Spinal cord (tissue), 9 donors: ENCODE measurements at regions not wholly inside any gene's neighbourhood (a gene's known extent, or its start where the extent isn't known, plus 50 kb on each side); places are given as distances from the start of the nearest gene placed in this dataset.
A peak's percentile ranks its signal among the peaks of the same experiment; 100 is the strongest.
"Not testable (repeated sequence)": the region's sequence is repeated elsewhere in the genome, so short reads cannot be mapped to it uniquely, and the experiment has no call there.

Source experiments
- DNase-seq, 6 donors: peaks; one replicate each; pipeline versions ENCODE4 v3.0.0 to v3.0.0-alpha.2; 2013 to 2015; ENCODE audit warnings: low spot score in 6 of 6, low read depth in 4 of 6
- H3K27ac ChIP-seq: one replicate; pipeline ENCODE4 v1.5.1; 2013; ENCODE audit warnings: low read depth, low read length, control low read depth
- H3K27me3 ChIP-seq: one replicate; pipeline ENCODE4 v1.6.1; 2013; ENCODE audit warnings: low read length; ENCODE audit not compliant: control insufficient read depth, insufficient read depth
- H3K36me3 ChIP-seq: one replicate; pipeline ENCODE4 v1.6.1; 2013; ENCODE audit warnings: low read length; ENCODE audit not compliant: control insufficient read depth, insufficient read depth
- H3K4me1 ChIP-seq: one replicate; pipeline ENCODE4 v1.6.1; 2013; ENCODE audit warnings: low read length; ENCODE audit not compliant: control insufficient read depth, insufficient read depth
- H3K4me3 ChIP-seq: one replicate; pipeline ENCODE4 v1.5.1; 2013; ENCODE audit warnings: low read depth, low read length, control low read depth
- H3K9me3 ChIP-seq: one replicate; pipeline ENCODE4 v1.6.1; 2013; ENCODE audit warnings: low read length; ENCODE audit not compliant: control insufficient read depth, insufficient read depth
- WGBS: methylation state at CpG from one replicate; pipeline ENCODE4 v1.1.5; 2013; ENCODE audit warnings: missing lambda C conversion rate; ENCODE audit not compliant: insufficient coverage; 5-methylcytosine and 5-hydroxymethylcytosine counted together
- donor health status: healthy.

GRCh38 chr3:106985721-106986120 is 391.5 kb upstream of the CCDC54 start:
- DNase-seq, result peak in 1 of 6 donors; percentile 20
- Histone ChIP-seq H3K4me3 (no peak overlapping the region), H3K4me1 (no peaks in the 10 kb centered on the region), H3K36me3 (no peaks in the 10 kb centered on the region), H3K27me3 (no peaks in the 10 kb centered on the region), H3K27ac (no peak overlapping the region), H3K9me3 (no peaks in the 10 kb centered on the region)
- 100% methylated on average over 1 of the region's 2 CpGs for WGBS

GRCh38 chr3:106998841-106999682 is 378.2 kb upstream of the CCDC54 start:
- not testable (repeated sequence) for H3K9me3 ChIP-seq, H3K4me3 ChIP-seq, DNase-seq, H3K27me3 ChIP-seq, H3K36me3 ChIP-seq, H3K27ac ChIP-seq, H3K4me1 ChIP-seq
- 87% methylated on average over 16 of the region's 21 CpGs for WGBS

- Histone ChIP-seq H3K9me3 (no peaks in the 10 kb centered on the region), H3K36me3 (no peaks in the 10 kb centered on the region), H3K4me1 (no peaks in the 10 kb centered on the region), H3K27me3 (no peaks in the 10 kb centered on the region), H3K27ac (no peak overlapping the region), H3K4me3 (no peak overlapping the region)
- no CpG with 5 or more reads among the region's 2 CpGs for WGBS
- no peak for DNase-seq
Measured at GRCh38 chr3:107001635-107002034, 375.6 kb upstream of the CCDC54 start.

DNA sequence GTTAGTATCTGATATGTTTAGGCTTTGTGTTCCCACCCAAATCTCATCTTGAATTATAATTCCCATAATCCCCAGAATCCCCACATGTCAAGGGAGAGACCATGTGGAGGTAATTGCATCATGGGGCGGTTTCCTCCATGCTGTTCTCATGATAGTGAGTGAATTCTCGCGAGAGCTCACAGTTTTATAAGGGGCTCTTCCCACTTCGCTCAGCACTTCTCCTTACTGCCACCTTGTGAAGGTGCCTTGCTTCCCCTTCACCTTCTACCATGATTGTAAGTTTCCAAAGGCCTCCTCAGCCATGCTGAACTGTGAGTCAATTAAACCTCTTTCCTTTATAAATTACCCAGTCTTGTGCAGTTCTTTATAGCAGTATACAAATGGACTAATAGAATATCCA is 371.9 kb upstream of the CCDC54 start:
- not testable (repeated sequence) for H3K4me1 ChIP-seq, H3K36me3 ChIP-seq, DNase-seq, H3K4me3 ChIP-seq, H3K27ac ChIP-seq, H3K9me3 ChIP-seq, H3K27me3 ChIP-seq
- WGBS, result 100% methylated on average over 1 of the region's 4 CpGs

DNA sequence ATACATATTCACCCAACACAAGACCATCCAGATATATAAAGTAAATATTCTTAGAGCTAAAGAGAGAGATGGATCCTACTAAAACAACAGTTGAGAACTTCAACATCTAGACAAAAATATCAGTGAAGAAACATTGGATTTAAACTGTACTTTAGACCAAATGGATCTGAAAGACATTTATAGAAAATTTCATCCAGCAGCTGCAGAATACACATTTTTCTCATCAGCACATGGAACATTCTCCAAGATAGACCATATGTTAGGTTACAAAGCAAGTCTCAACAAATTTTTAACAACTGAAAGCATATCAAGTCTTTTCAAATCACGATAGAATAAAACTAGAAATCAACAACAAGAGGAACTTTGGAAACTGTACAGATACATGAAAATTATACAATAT is 369.0 kb upstream of the CCDC54 start:
- Histone ChIP-seq H3K4me1 (no peaks in the 10 kb centered on the region), H3K9me3 (no peaks in the 10 kb centered on the region), H3K27me3 (no peaks in the 10 kb centered on the region), H3K27ac (no peak overlapping the region), H3K4me3 (no peak overlapping the region), H3K36me3 (no peaks in the 10 kb centered on the region)
- DNase-seq, result peak in 1 of 6 donors; percentile 48
- no CpG with 5 or more reads among the region's 1 CpG for WGBS

DNA sequence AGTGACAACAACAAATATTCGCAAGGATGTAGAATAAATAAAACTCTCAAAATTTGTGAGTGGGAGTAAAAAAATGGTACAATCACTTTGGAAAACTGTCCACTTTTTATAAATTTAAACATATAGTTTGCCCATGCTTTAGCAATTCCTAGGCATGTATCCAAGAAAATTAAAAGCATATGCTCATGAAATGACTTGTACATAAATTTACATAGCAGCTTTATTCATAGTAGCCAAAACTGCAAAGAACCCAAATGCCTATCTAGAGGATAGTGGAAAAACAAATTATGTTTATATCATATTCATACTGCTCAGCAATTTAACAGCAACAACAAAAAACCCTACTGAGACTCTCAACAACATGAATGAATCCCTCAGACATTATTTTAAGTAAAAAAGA is 363.6 kb upstream of the CCDC54 start:
- peak in 2 of 6 donors; percentile 12 to 78 for DNase-seq
- no peaks in the 10 kb centered on the region for H3K36me3 ChIP-seq
- H3K9me3 ChIP-seq, result no peaks in the 10 kb centered on the region
- no peaks in the 10 kb centered on the region for H3K27me3 ChIP-seq
- WGBS, result no CpG with 5 or more reads among the region's 1 CpG
- no peaks in the 10 kb centered on the region for H3K4me1 ChIP-seq
- no peak overlapping the region for H3K4me3 ChIP-seq
- H3K27ac ChIP-seq, result no peak overlapping the region

DNA sequence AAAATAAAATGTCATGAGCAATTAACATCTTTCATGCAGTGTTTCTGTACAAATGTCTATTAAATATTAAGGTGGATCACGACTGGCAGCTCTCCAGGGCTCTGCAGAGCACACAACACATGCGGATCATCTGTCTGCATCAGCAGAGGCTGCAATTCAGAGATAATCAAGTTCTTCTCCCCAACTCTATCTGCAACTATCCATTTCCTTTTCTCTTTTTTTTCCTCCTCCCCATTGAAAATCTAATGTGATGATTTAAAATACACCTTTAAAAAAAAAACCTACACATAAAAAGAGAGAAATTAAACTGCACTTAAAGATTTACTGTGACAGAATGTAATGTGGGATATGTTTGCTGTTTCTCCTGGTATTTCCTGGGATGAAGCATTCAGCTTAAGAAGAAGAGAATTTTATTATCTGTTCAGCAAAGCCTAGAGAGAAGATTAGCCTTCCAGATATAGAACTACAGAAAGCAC is 352.6 kb upstream of the CCDC54 start:
- H3K27ac ChIP-seq, result no peak overlapping the region
- WGBS, result no CpG with 5 or more reads among the region's 2 CpGs
- H3K9me3 ChIP-seq, result no peaks in the 10 kb centered on the region
- peak in 1 of 6 donors; percentile 55 for DNase-seq
- H3K4me1 ChIP-seq, result no peaks in the 10 kb centered on the region
- no peaks in the 10 kb centered on the region for H3K36me3 ChIP-seq
- H3K27me3 ChIP-seq, result no peaks in the 10 kb centered on the region
- H3K4me3 ChIP-seq, result no peak overlapping the region

- H3K4me3 ChIP-seq, result no peak overlapping the region
- no CpG with 5 or more reads among the region's 3 CpGs for WGBS
Measured at GRCh38 chr3:107025961-107026360, 351.3 kb upstream of the CCDC54 start.

GRCh38 chr3:107028086-107028485 is 349.2 kb upstream of the CCDC54 start:
- DNase-seq, result no peak
- no CpG with 5 or more reads among the region's 1 CpG for WGBS
- H3K36me3 ChIP-seq, result no peaks in the 10 kb centered on the region
- no peaks in the 10 kb centered on the region for H3K9me3 ChIP-seq
- H3K27ac ChIP-seq, result no peak overlapping the region
- no peaks in the 10 kb centered on the region for H3K4me1 ChIP-seq
- H3K4me3 ChIP-seq, result no peak overlapping the region
- H3K27me3 ChIP-seq, result no peaks in the 10 kb centered on the region

More at GRCh38 chr3:107025961-107026360, 351.3 kb upstream of the CCDC54 start:
- H3K36me3 ChIP-seq, result no peaks in the 10 kb centered on the region
- no peaks in the 10 kb centered on the region for H3K9me3 ChIP-seq
- no peaks in the 10 kb centered on the region for H3K4me1 ChIP-seq
- DNase-seq, result peak in 1 of 6 donors; percentile 18
- no peak overlapping the region for H3K27ac ChIP-seq
- no peaks in the 10 kb centered on the region for H3K27me3 ChIP-seq

GRCh38 chr3:107028626-107029025 is 348.6 kb upstream of the CCDC54 start:
- no peaks in the 10 kb centered on the region for H3K4me1 ChIP-seq
- no peaks in the 10 kb centered on the region for H3K36me3 ChIP-seq
- no CpG with 5 or more reads among the region's 1 CpG for WGBS
- H3K4me3 ChIP-seq, result no peak overlapping the region
- no peak overlapping the region for H3K27ac ChIP-seq
- DNase-seq, result no peak
- no peaks in the 10 kb centered on the region for H3K9me3 ChIP-seq
- H3K27me3 ChIP-seq, result no peaks in the 10 kb centered on the region
